GM19238 (cell line): ENCODE measurements at regions not wholly inside any gene's neighbourhood (a gene's known extent, or its start where the extent isn't known, plus 50 kb on each side); places are given as distances from the start of the nearest gene placed in this dataset.

Experiments
- DNase-seq: peaks from one replicate; pipeline ENCODE4 v3.0.0; 2011; ENCODE audit warnings: low spot score; ENCODE audit not compliant: insufficient read length

GRCh38 chr7:30212701-30213111, 71.7 kb upstream of the ZNRF2 start:
- DNase-seq = no peak

GRCh38 chr7:30213637-30214036, 70.8 kb upstream of the ZNRF2 start:
- no peak for DNase-seq

- no peak for DNase-seq
These were observed 69.7 kb upstream of the ZNRF2 start for GRCh38 chr7:30214651-30215137.

GRCh38 chr7:30221764-30222163, 62.6 kb upstream of the ZNRF2 start:
- no peak for DNase-seq

- no peak for DNase-seq
These were observed 61.7 kb upstream of the ZNRF2 start for GRCh38 chr7:30222515-30223215.

GRCh38 chr7:30223896-30224295, 60.5 kb upstream of the ZNRF2 start:
- DNase-seq = no peak

- DNase-seq = no peak
These were observed 59.8 kb upstream of the ZNRF2 start for GRCh38 chr7:30224511-30225062.

GRCh38 chr7:30225863-30226613, 58.4 kb upstream of the ZNRF2 start:
- DNase-seq = peak; percentile 34

- DNase-seq = no peak
These were observed 57.7 kb upstream of the ZNRF2 start for GRCh38 chr7:30226614-30227268.

GRCh38 chr7:30231271-30231670, 53.1 kb upstream of the ZNRF2 start:
- no peak for DNase-seq

- no peak for DNase-seq
These were observed 52.0 kb upstream of the ZNRF2 start for GRCh38 chr7:30232391-30232790.
